ENCODE measurements at regions not wholly inside any gene's neighbourhood (a gene's known extent, or its start where the extent isn't known, plus 50 kb on each side); places are given as distances from the start of the nearest gene placed in this dataset.

DNA sequence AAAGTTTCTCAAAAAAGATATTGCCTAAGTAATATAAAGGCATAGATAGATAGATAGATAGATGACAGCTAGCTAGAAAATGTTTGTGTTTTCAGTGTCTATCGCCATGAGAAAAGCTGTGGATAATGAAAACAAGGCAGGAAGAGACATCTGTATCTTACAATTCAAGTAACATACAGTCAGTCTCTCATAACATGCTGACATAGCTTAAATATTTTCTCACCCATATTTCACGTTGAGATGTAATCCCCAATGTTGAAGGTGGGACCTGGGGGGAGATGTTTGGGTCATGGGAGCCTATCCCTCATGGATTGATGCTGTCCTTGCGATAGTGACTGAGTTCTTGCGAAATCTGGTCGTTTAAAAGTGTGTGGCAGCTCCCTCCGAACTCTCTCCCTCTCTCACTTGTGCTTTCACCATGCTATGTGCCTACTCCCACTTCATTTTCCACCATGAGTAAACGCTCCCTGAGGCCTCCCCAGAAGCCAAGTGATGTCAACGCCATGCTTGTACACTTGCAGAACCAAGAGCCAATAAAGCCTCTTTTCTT, 856.8 kb upstream of the ADAMTS5 start:
- Mint-ChIP-seq H3K4me3 (no peak overlapping the region), H3K9me3 (peaks cover 0 to 20% (median 4%) of the 10 kb centered on the region in 7 donors), H3K27ac (peak overlapping the region in 1 of 7 donors; percentile 14), H3K27me3 (ENCODE audit: low read depth in 3 of 3) (no peaks in the 10 kb centered on the region), H3K4me1 (no peaks in the 10 kb centered on the region), H3K36me3 (no peaks in the 10 kb centered on the region)
- Histone ChIP-seq H2AFZ (ENCODE audit: insufficient read depth, low read depth, low read length, poor library complexity, severe bottlenecking) (no peak overlapping the region), H3K9me3 (replicated peaks in 1 of 2; ENCODE audit: control insufficient read depth in 1 of 2, insufficient read depth in 1 of 2, low read length in 2 of 2) (peaks cover 3 to 4% of the 10 kb centered on the region in 2 donors), H3K36me3 (replicated peaks in 1 of 2; ENCODE audit: control insufficient read depth in 1 of 2, insufficient read depth in 2 of 2, low read length in 2 of 2) (no peaks in the 10 kb centered on the region), H3K27ac (ENCODE audit: low read depth in 1 of 2, low read length in 2 of 2) (no peak overlapping the region), H3K4me3 (replicated peaks in 1 of 3; ENCODE audit: low read depth in 2 of 3, low read length in 3 of 3) (no peak overlapping the region), H3K4me1 (ENCODE audit: control insufficient read depth in 1 of 2, insufficient read depth in 2 of 2, low read length in 2 of 2) (no peaks in the 10 kb centered on the region), H4K20me1 (ENCODE audit: insufficient read depth, low read length) (no peaks in the 10 kb centered on the region), H3K27me3 (ENCODE audit: control insufficient read depth in 2 of 2, insufficient read depth in 2 of 2, low read length in 2 of 2) (no peaks in the 10 kb centered on the region), H3K4me2 (replicated peaks; ENCODE audit: extremely low read depth, low read length, poor library complexity, severe bottlenecking) (no peak overlapping the region), H3K9ac (ENCODE audit: insufficient read depth, low read length, poor library complexity, severe bottlenecking) (no peak overlapping the region), H3K79me2 (ENCODE audit: insufficient read depth, low read length) (no peaks in the 10 kb centered on the region)
- DNase-seq = no peak
- WGBS (ENCODE audit: insufficient coverage) = 75% methylated on average over 4 of the region's 8 CpGs
- intact Hi-C loops (cut with micrococcal nuclease) = no loop called here
- TF ChIP-seq, protein P1, sequence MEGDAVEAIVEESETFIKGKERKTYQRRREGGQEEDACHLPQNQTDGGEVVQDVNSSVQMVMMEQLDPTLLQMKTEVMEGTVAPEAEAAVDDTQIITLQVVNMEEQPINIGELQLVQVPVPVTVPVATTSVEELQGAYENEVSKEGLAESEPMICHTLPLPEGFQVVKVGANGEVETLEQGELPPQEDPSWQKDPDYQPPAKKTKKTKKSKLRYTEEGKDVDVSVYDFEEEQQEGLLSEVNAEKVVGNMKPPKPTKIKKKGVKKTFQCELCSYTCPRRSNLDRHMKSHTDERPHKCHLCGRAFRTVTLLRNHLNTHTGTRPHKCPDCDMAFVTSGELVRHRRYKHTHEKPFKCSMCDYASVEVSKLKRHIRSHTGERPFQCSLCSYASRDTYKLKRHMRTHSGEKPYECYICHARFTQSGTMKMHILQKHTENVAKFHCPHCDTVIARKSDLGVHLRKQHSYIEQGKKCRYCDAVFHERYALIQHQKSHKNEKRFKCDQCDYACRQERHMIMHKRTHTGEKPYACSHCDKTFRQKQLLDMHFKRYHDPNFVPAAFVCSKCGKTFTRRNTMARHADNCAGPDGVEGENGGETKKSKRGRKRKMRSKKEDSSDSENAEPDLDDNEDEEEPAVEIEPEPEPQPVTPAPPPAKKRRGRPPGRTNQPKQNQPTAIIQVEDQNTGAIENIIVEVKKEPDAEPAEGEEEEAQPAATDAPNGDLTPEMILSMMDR (IDR thresholded peaks at IDR 0.05) = no peak

DNA sequence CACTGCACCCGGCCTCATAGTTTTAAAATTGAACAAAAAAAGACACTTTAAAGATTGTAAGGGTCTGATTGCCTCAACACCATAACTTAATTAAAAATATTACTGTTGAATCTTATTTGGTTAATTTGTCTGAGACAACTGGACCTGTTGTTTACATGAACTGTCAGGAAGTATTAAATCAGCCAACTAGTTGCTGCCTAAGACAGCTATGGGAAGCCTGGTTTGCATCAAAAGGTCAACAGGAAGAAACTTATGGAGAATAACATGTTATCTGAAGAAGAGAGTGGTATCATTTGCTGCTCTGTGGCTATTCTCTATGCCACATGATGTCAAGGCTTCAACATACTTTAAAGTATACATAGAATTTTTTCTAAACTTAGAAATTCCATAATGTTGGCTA, 853.5 kb upstream of the ADAMTS5 start:
- Histone ChIP-seq H3K9me3 (replicated peaks in 1 of 2; ENCODE audit: control insufficient read depth in 1 of 2, insufficient read depth in 1 of 2, low read length in 2 of 2) (peaks cover 0 to 3% of the 10 kb centered on the region in 2 donors), H3K4me2 (replicated peaks; ENCODE audit: extremely low read depth, low read length, poor library complexity, severe bottlenecking) (no peak overlapping the region), H3K4me1 (ENCODE audit: control insufficient read depth in 1 of 2, insufficient read depth in 2 of 2, low read length in 2 of 2) (no peaks in the 10 kb centered on the region), H3K79me2 (ENCODE audit: insufficient read depth, low read length) (no peaks in the 10 kb centered on the region), H3K4me3 (replicated peaks in 1 of 3; ENCODE audit: low read depth in 2 of 3, low read length in 3 of 3) (no peak overlapping the region), H4K20me1 (ENCODE audit: insufficient read depth, low read length) (no peaks in the 10 kb centered on the region), H3K36me3 (replicated peaks in 1 of 2; ENCODE audit: control insufficient read depth in 1 of 2, insufficient read depth in 2 of 2, low read length in 2 of 2) (no peaks in the 10 kb centered on the region), H3K9ac (ENCODE audit: insufficient read depth, low read length, poor library complexity, severe bottlenecking) (no peak overlapping the region), H3K27ac (ENCODE audit: low read depth in 1 of 2, low read length in 2 of 2) (no peak overlapping the region), H2AFZ (ENCODE audit: insufficient read depth, low read depth, low read length, poor library complexity, severe bottlenecking) (no peak overlapping the region), H3K27me3 (ENCODE audit: control insufficient read depth in 2 of 2, insufficient read depth in 2 of 2, low read length in 2 of 2) (no peaks in the 10 kb centered on the region)
- H3K27ac Mint-ChIP-seq = no peak overlapping the region
- no CpG with 5 or more reads among the region's 1 CpG for WGBS (ENCODE audit: insufficient coverage)
- intact Hi-C loops (cut with micrococcal nuclease) = no loop called here
- peaks cover 0 to 10% (median 2%) of the 10 kb centered on the region in 7 donors for H3K9me3 Mint-ChIP-seq
- peaks cover 0 to 2% (median 0%) of the 10 kb centered on the region in 3 donors for H3K27me3 Mint-ChIP-seq (ENCODE audit: low read depth in 3 of 3)
- no peaks in the 10 kb centered on the region for H3K4me1 Mint-ChIP-seq
- TF ChIP-seq, protein P1 (IDR thresholded peaks at IDR 0.05) = no peak
- H3K36me3 Mint-ChIP-seq = no peaks in the 10 kb centered on the region
- no peak overlapping the region for H3K4me3 Mint-ChIP-seq
- no peak for DNase-seq
